LNCaP clone FGC (cell line): ENCODE measurements at regions not wholly inside any gene's neighbourhood (a gene's known extent, or its start where the extent isn't known, plus 50 kb on each side); places are given as distances from the start of the nearest gene placed in this dataset.

Source experiments
- DNase-seq: peaks from one replicate; pipeline ENCODE4 v3.0.0-alpha.2; 2011; ENCODE audit warnings: low read depth
- H3K4me3 ChIP-seq: 2 replicates; pipeline ENCODE4 v1.5.1; 2011; ENCODE audit warnings: mild to moderate bottlenecking, low read depth, low read length, control low read depth
- CTCF ChIP-seq: IDR thresholded peaks from 2 replicates; pipeline ENCODE4 v1.5.1; 2012; ENCODE audit warnings: mild to moderate bottlenecking; ENCODE audit not compliant: control insufficient read depth, insufficient read depth; ENCODE audit errors: extremely low read depth

GRCh38 chr4:156559346-156559745 is 412.3 kb downstream of the PDGFC start:
- TF ChIP-seq CTCF: no peak

GRCh38 chr4:156558373-156559025 is 413.1 kb downstream of the PDGFC start:
- no peak for TF ChIP-seq CTCF
- DNase-seq: no peak
- no peak overlapping the region for H3K4me3 ChIP-seq

More at GRCh38 chr4:156559346-156559745, 412.3 kb downstream of the PDGFC start:
- no peak for DNase-seq
- no peak overlapping the region for H3K4me3 ChIP-seq

- no peak for DNase-seq
- no peak overlapping the region for H3K4me3 ChIP-seq
- no peak for TF ChIP-seq CTCF
Measured at GRCh38 chr4:156557920-156558319, 413.7 kb downstream of the PDGFC start.

- H3K4me3 ChIP-seq: no peak overlapping the region
- DNase-seq: no peak
- TF ChIP-seq CTCF: no peak
Measured at GRCh38 chr4:156556336-156556735, 415.3 kb downstream of the PDGFC start.

DNA sequence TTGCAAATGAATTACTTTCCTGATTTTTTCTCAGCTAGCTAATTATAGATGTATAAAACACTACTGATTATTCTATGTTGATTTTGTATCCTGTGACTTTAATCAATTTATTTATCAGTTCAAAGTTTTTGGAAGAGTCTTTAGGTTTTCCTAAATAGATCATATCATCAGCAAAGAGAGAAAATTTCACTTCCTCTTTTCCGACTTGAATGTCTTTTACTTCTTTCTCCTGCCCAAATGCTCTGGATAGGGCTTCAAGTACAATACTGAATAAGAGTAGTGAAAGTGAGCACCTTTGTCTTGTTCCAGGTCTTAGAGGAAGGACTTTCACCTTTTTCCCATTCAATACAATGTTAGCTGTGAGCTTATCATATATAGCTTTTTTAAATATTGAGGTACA is 417.9 kb downstream of the PDGFC start:
- no peak overlapping the region for H3K4me3 ChIP-seq
- DNase-seq: no peak
- TF ChIP-seq CTCF: no peak

DNA sequence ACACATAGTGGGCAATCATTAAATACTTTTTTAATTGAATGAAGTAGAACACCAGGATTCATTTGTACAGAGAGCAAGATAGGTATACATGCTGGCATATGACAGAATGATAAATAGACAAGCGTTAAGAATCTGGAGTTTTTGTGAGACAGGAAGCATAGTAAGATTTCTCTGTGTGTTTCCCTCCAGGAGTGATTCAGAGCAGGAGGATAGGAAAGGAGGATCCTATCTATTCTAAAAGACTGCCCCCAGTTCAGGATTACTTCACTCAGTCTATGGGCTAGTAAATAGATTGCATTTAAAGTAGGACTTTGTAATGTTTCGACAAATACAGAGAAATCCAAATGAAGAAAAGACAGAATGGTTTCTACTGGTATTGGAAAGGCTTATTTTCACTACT is 423.7 kb downstream of the PDGFC start:
- DNase-seq: no peak
- no peak overlapping the region for H3K4me3 ChIP-seq

More for the DNA sequence above, 423.7 kb downstream of the PDGFC start:
- no peak for TF ChIP-seq CTCF
